22Rv1 (cell line): ENCODE measurements at regions not wholly inside any gene's neighbourhood (a gene's known extent, or its start where the extent isn't known, plus 50 kb on each side); places are given as distances from the start of the nearest gene placed in this dataset.

Experiments
- H3K27ac ChIP-seq: fragments of 450-650 bp; 2 replicates; pipeline ENCODE4 v1.5.1; 2017
- CTCF ChIP-seq: fragments of 450-650 bp; IDR thresholded peaks from 2 replicates; pipeline ENCODE4 v1.5.1; 2017; ENCODE audit warnings: mild to moderate bottlenecking
- ZFX ChIP-seq: fragments of 450-650 bp; IDR thresholded peaks from 2 replicates; pipeline ENCODE4 v1.6.1; 2017; ENCODE audit warnings: antibody characterized with exemption, borderline replicate concordance

- TF ChIP-seq CTCF (no peak), ZFX (no peak)
- H3K27ac ChIP-seq, result no peak overlapping the region
Observed at GRCh38 chr21:28877318-28877884, 115.3 kb downstream of the LTN1 start.

- TF ChIP-seq ZFX, result no peak
- no peak for TF ChIP-seq CTCF
Observed at GRCh38 chr21:28875078-28875477, 117.6 kb downstream of the LTN1 start.

GRCh38 chr21:28872218-28872617 lies 120.5 kb downstream of the LTN1 start:
- no peak overlapping the region for H3K27ac ChIP-seq
- TF ChIP-seq ZFX (no peak), CTCF (no peak)

More at GRCh38 chr21:28875078-28875477, 117.6 kb downstream of the LTN1 start:
- H3K27ac ChIP-seq, result no peak overlapping the region

- H3K27ac ChIP-seq, result no peak overlapping the region
- TF ChIP-seq CTCF (peak; percentile 57), ZFX (no peak)
Observed at GRCh38 chr21:28871388-28872010, 121.2 kb downstream of the LTN1 start.

- no peak overlapping the region for H3K27ac ChIP-seq
- TF ChIP-seq CTCF (no peak), ZFX (no peak)
Observed at GRCh38 chr21:28867401-28867800, 125.3 kb downstream of the LTN1 start.

GRCh38 chr21:28865488-28866186 lies 127.0 kb downstream of the LTN1 start:
- TF ChIP-seq ZFX (no peak), CTCF (no peak)
- no peak overlapping the region for H3K27ac ChIP-seq

- TF ChIP-seq ZFX (no peak), CTCF (no peak)
- H3K27ac ChIP-seq, result no peak overlapping the region
Observed at GRCh38 chr21:28858424-28858823, 134.3 kb downstream of the LTN1 start.
